SK-N-MC (cell line): ENCODE measurements at regions not wholly inside any gene's neighbourhood (a gene's known extent, or its start where the extent isn't known, plus 50 kb on each side); places are given as distances from the start of the nearest gene placed in this dataset.
"Not testable (repeated sequence)": the region's sequence is repeated elsewhere in the genome, so short reads cannot be mapped to it uniquely, and the experiment has no call there.

Experiments
- DNase-seq: peaks from one replicate; pipeline ENCODE4 v3.0.0-alpha.2; 2011; ENCODE audit warnings: low read depth, low spot score
- H3K27ac ChIP-seq: fragments of 200-600 bp; sonication (generic); 2 replicates; pipeline ENCODE4 v1.5.1; 2016; ENCODE audit warnings: mixed run types
- H3K36me3 ChIP-seq: fragments of 200-600 bp; sonication (generic); 2 replicates; pipeline ENCODE4 v1.6.1; 2017; ENCODE audit warnings: antibody characterized with exemption, low read length, mixed read lengths; ENCODE audit not compliant: insufficient read depth
- H3K4me3 ChIP-seq: fragments of 200-600 bp; sonication (generic); 2 replicates; pipeline ENCODE4 v1.5.1; 2016
- H3K9ac ChIP-seq: fragments of 200-600 bp; sonication (generic); 2 replicates; pipeline ENCODE4 v1.8.0; 2017; ENCODE audit warnings: mixed run types, mixed read lengths; ENCODE audit not compliant: insufficient read length
- H3K9me3 ChIP-seq: fragments of 200-600 bp; sonication (generic); 2 replicates; pipeline ENCODE4 v1.6.1; 2017; ENCODE audit warnings: low read depth, mild to moderate bottlenecking, antibody characterized with exemption, low read length, moderate library complexity, mixed read lengths
- EZH2 ChIP-seq: fragments of 200-600 bp; sonication (generic); IDR thresholded peaks from one replicate; pipeline ENCODE4 v1.6.1; 2017; ENCODE audit warnings: antibody characterized with exemption
- FOXP2 ChIP-seq: optimal IDR thresholded peaks from 2 replicates; pipeline ENCODE3; 2011; ENCODE audit warnings: mild to moderate bottlenecking, moderate library complexity; ENCODE audit not compliant: insufficient read depth; ENCODE audit errors: extremely low read length, control extremely low read depth
- POLR2AphosphoS5 ChIP-seq: IDR thresholded peaks from 2 replicates; pipeline ENCODE4 v1.6.1; 2012; ENCODE audit warnings: mild to moderate bottlenecking, low read depth, low read length, borderline replicate concordance

DNA sequence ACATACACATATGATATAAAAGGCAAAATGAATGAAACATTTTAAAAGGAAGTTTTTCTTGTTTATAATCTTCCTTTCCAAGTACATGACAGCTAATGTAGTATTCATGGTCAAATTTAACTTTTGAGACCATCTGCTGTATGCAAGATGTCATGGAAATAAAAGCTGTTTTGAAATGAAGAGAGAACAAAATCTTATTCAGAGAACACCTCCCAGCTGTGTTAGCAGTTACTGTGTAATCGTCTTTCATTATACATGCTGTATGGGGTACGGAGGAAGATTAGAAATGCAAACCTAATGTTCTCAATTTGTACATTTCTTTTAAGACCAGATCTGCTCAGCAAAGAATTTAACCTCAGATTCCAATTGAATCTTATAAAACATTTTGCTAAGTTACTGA, 1182.3 kb downstream of the OTOL1 start:
- Histone ChIP-seq H3K4me3 (no peak overlapping the region), H3K9me3 (no peaks in the 10 kb centered on the region), H3K9ac (no peak overlapping the region), H3K27ac (no peak overlapping the region), H3K36me3 (no peaks in the 10 kb centered on the region)
- no peak for TF ChIP-seq FOXP2
- TF ChIP-seq EZH2, result no peak
- TF ChIP-seq POLR2AphosphoS5, result no peak
- DNase-seq, result no peak

DNA sequence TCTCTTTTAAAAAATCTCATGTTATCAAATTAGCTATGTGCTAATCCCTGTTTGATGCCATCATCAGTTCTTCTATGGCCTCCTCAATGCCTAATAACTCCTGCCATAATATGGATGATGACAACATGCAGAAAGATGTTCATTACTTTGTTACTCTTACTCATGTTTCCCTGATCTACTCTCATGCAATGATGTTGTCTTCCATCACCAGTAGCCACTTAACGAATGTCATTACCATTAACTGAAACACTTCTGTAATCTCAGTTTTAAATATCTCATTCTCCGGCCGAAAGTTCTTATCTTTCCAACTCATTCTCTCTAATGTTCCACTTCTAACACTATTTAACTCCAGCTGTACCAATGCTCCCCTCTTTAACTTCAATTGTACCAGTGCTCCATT, 1187.7 kb downstream of the OTOL1 start:
- no peak for DNase-seq
- H3K36me3 ChIP-seq, result no peaks in the 10 kb centered on the region
- H3K4me3 ChIP-seq, result no peak overlapping the region
- H3K9me3 ChIP-seq, result no peaks in the 10 kb centered on the region
- TF ChIP-seq POLR2AphosphoS5 (no peak), EZH2 (no peak), FOXP2 (no peak)
- no peak overlapping the region for H3K27ac ChIP-seq
- H3K9ac ChIP-seq, result no peak overlapping the region

DNA sequence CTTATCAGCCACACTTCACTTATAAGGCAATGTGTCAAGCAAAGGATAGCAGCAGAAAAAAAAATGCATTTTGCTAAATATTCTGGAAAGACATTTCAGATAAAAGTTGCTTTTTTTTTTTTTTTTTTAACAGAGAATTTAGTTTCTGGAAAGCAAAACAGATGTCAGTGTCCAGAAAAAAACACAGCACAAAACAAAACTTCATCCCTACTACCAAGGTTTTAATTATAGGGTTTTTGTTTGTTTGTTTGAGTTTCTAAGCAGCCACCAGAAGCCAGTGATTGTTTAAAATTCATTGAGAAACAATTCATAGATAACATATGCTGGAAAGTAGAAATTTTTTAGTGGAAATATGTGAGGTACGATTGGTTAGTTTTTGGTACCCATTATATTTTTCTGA, 1202.7 kb downstream of the OTOL1 start:
- Histone ChIP-seq H3K4me3 (no peak overlapping the region), H3K27ac (no peak overlapping the region), H3K9me3 (no peaks in the 10 kb centered on the region), H3K36me3 (no peaks in the 10 kb centered on the region), H3K9ac (no peak overlapping the region)
- TF ChIP-seq EZH2, result no peak
- no peak for TF ChIP-seq POLR2AphosphoS5
- TF ChIP-seq FOXP2, result no peak
- DNase-seq, result no peak

DNA sequence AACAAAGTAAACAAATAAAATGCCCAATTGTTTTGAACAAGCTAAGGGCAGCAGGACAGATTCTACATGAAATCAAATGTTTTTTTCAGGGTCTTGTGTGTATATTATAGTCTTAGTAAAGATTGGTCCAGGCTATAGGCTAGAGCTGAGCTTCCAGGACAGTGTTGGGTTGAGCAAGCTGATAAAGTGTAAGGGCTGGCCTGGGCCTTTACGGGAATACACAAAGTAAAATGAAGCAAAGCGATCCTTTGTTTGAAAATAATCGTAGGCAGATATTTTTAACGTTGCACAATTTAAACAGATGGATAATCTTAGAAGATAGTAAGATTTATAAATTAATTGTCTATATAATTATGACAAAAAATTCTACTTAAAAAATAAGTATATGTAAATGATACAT, 1204.6 kb downstream of the OTOL1 start:
- no peak for TF ChIP-seq EZH2
- TF ChIP-seq POLR2AphosphoS5, result no peak
- TF ChIP-seq FOXP2, result no peak
- Histone ChIP-seq H3K4me3 (no peak overlapping the region), H3K36me3 (no peaks in the 10 kb centered on the region), H3K9ac (no peak overlapping the region), H3K27ac (no peak overlapping the region), H3K9me3 (no peaks in the 10 kb centered on the region)
- no peak for DNase-seq

DNA sequence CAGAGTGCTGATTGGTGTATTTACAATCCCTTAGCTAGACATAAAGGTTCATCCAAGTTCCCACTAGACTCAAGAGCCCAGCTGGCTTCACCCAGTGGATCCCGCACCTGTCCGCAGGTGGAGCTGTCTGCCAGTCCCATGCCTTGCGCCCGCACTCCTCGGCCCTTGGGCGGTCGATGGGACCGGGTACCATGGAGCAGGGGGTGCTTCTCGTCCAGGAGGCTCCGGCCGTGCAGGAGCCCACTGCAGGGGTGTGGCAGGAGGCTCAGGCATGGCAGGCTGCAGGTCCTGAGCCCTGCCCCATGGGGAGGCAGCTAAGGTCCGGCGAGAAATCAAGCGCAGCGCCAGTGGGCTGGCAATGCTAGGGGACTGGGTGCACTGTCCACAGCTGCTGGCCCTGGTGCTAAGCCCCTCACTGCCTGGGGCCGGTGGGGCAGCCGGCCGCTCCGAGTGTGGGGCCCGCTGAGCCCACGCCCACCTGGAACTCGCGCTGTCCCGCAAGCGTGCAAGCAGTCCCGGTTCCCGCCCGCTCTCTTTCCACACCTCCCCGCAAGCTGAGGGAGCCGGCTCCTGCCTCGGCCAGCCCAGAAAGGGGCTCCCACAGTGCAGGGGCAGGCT, 1206.3 kb downstream of the OTOL1 start:
- H3K9ac ChIP-seq, result no peak overlapping the region
- no peaks in the 10 kb centered on the region for H3K9me3 ChIP-seq
- H3K27ac ChIP-seq, result no peak overlapping the region
- TF ChIP-seq FOXP2, result no peak
- no peak for TF ChIP-seq POLR2AphosphoS5
- no peak for TF ChIP-seq EZH2
- DNase-seq, result no peak
- H3K4me3 ChIP-seq, result no peak overlapping the region
- no peaks in the 10 kb centered on the region for H3K36me3 ChIP-seq

GRCh38 chr3:162704238-162704637, 1207.6 kb downstream of the OTOL1 start:
- no peak overlapping the region for H3K9ac ChIP-seq
- DNase-seq, result no peak
- H3K9me3 ChIP-seq, result no peaks in the 10 kb centered on the region
- TF ChIP-seq POLR2AphosphoS5 (no peak), EZH2 (no peak), FOXP2 (no peak)
- H3K27ac ChIP-seq, result no peak overlapping the region
- no peak overlapping the region for H3K4me3 ChIP-seq
- no peaks in the 10 kb centered on the region for H3K36me3 ChIP-seq

DNA sequence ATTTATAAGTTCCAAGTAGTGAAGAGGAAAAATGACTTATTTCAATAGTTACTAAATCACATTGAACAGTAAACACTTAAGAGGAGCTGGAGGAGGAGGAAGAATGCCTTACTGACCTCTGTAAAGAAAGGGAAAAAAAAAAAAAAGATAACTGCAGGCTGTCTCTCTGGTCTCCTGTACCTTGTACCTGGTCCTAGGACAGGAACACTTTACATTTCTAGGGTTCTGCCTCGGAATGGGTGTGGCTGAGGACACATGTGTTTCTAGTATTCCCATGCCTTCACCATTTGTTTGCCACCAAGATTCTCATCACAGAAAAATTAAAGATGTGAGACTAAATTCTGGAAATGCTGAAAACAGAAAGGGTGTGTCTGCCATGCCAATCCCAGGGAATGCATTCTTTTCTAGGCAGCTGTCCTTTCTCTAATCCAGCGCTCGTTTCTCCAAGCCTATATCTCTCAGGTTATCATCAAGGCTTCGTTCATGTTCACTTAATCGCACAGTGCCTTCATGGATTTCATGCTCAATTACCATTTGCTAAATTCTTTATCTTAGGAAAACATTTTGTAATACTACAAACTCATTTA, 1208.3 kb downstream of the OTOL1 start:
- H3K9me3 ChIP-seq, result no peaks in the 10 kb centered on the region
- no peak overlapping the region for H3K4me3 ChIP-seq
- H3K9ac ChIP-seq, result no peak overlapping the region
- no peak for TF ChIP-seq EZH2
- TF ChIP-seq POLR2AphosphoS5, result no peak
- no peak for TF ChIP-seq FOXP2
- no peak overlapping the region for H3K27ac ChIP-seq
- no peak for DNase-seq
- no peaks in the 10 kb centered on the region for H3K36me3 ChIP-seq

DNA sequence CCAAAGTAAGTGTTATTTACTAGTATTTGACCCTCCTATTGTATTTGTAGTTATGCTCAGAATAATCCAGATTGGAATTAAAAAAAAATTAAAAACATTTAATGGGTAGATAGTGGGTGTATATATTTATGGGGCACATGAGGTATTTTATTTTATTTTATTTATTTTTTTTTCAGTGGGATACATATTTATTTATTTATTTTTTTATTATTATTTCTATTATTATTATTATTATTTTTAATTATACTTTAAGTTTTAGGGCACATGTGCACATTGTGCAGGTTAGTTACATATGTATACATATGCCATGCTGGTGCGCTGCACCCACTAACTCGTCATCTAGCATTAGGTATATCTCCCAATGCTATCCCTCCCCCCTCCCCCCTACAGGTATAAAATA, 1211.8 kb downstream of the OTOL1 start:
- H3K9ac ChIP-seq, DNase-seq, H3K27ac ChIP-seq, H3K4me3 ChIP-seq, H3K36me3 ChIP-seq, H3K9me3 ChIP-seq: not testable (repeated sequence)

GRCh38 chr3:162708942-162709706, 1212.5 kb downstream of the OTOL1 start:
- H3K9me3 ChIP-seq, H3K4me3 ChIP-seq, H3K27ac ChIP-seq, H3K36me3 ChIP-seq, DNase-seq, H3K9ac ChIP-seq: not testable (repeated sequence)
